Motor neuron (in vitro differentiated cells): ENCODE measurements at regions not wholly inside any gene's neighbourhood (a gene's known extent, or its start where the extent isn't known, plus 50 kb on each side); places are given as distances from the start of the nearest gene placed in this dataset.

Source experiments
- ATAC-seq, 8 experiments: fragments of 200-7000 bp; cut with Tn5 transposase; replicated peaks in 6 of 8; 2 replicates each; pipeline ENCODE4 v1.8.0; 2021; ENCODE audit warnings: mild to moderate bottlenecking in 8 of 8, moderate library complexity in 8 of 8
- H3K27ac ChIP-seq, 2 donors: fragments of 250-450 bp; sonication (Bioruptor Pico); 2 replicates each; pipeline ENCODE4 v1.9.0; 2021; ENCODE audit warnings: antibody characterized with exemption in 2 of 2, mild to moderate bottlenecking in 2 of 2, moderate library complexity in 1 of 2
- H3K4me1 ChIP-seq, 2 donors: fragments of 250-450 bp; sonication (Bioruptor Pico); replicated peaks in 1 of 2; 2 replicates each; pipeline ENCODE4 v1.6.1; 2021; ENCODE audit warnings: antibody characterized with exemption in 2 of 2, mild to moderate bottlenecking in 2 of 2, moderate library complexity in 1 of 2
- H3K4me3 ChIP-seq, 5 donors: fragments of 250-450 bp; sonication (Bioruptor Pico); 2 replicates each; pipeline ENCODE4 v1.9.0; 2021; ENCODE audit warnings: antibody characterized with exemption in 5 of 5, mild to moderate bottlenecking in 5 of 5, moderate library complexity in 4 of 5
- WGBS, 10 experiments: fragments of 450-650 bp; shearing (Covaris generic); methylation state at CpG; one replicate each; pipeline ENCODE4 v1.0.0; 2022; 5-methylcytosine and 5-hydroxymethylcytosine counted together
- in situ Hi-C, 9 experiments: fragments of 400-800 bp; cut with MboI; loops; one replicate each; pipeline ENCODE4 v1.15.0; 2021; ENCODE audit warnings: low sequenced_read_pairs in 9 of 9, low pct_unique_long_range_greater_than_20kb in 2 of 9; ENCODE audit not compliant: unreplicated experiment in 9 of 9

- 40 to 83% (median 68%) methylated on average over 2 to 5 of the region's 5 CpGs; no CpG with 5 or more reads in 3 of the 10 experiments for WGBS, 10 experiments
- H3K4me3 ChIP-seq: no peak overlapping the region
- in situ Hi-C loops: no loop called here
- peak in 3 of 8 experiments; percentile 69 to 87 (median 70) for ATAC-seq
- H3K27ac ChIP-seq: no peak overlapping the region
- no peaks in the 10 kb centered on the region for H3K4me1 ChIP-seq
These were observed 70.2 kb upstream of the PDE1C start for GRCh38 chr7:32140210-32140939.

DNA sequence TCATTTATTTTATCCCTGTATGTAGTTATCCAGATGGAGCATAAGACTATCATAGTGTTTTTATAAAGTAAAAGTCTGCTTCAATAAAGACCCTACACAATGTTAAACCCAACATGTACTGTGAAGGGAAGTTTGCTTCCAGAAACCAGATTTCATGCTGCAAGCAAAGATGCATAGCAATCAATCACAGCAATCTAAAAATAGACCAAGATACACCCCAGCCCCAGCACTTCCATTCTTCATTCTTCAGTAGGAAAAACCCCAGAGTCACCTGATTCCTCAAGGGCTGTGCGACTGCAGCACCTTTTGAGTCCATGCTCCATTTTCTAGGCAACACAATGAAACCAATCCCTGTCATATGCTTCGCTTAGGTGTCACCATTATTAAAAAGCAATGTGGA, 66.9 kb upstream of the PDE1C start:
- H3K4me3 ChIP-seq: no peak overlapping the region
- 10 to 100% (median 74%) methylated on average over 1 to 2 of the region's 2 CpGs; no CpG with 5 or more reads in 3 of the 10 experiments for WGBS, 10 experiments
- no peaks in the 10 kb centered on the region for H3K4me1 ChIP-seq
- ATAC-seq: peak in 4 of 8 experiments; percentile 38 to 96 (median 68)
- no peak overlapping the region for H3K27ac ChIP-seq
- in situ Hi-C loops: no loop called here

DNA sequence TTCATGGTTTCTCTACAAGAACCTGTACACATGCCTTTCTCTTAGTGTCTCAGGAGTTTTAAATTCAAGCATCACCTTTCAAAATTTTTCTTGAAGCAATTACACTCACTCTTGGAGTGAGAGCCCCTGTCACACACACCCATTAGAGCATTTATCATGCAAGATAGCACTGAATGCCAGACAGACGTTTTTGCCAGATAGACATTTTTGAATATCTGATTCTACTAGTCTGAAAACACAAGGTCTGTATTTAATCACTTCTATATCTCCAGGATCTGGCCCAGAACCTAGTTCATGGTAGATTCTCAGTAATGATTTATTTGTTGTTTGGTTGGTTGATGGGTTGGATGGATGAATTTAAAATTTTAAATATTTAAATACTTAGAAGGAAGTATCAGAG, 60.9 kb upstream of the PDE1C start:
- 0 to 60% (median 25%) methylated on average over 1 of the region's 1 CpG; no CpG with 5 or more reads in 5 of the 10 experiments for WGBS, 10 experiments
- in situ Hi-C loops: no loop called here
- Histone ChIP-seq H3K27ac (no peak overlapping the region), H3K4me3 (no peak overlapping the region), H3K4me1 (no peaks in the 10 kb centered on the region)
- no peak for ATAC-seq

DNA sequence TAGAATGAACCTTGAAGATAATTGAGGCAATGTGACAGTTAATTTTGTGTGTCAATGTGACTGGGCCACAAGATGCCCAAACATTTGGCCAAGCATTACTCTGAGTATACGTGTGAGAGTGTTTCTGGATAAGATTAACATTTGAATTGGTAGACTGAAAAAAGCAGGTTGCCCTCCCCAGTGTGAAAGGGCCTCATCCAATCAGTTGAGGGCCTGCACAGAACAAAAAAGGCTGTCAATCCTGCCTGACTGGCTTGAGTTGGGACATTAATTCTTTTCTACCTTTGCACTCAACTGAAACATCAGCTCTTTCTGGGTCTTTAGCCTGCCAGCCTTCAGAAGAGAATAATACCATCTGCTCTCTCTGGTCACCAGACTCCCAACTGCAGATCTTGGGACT, 56.6 kb upstream of the PDE1C start:
- no peak for ATAC-seq
- Histone ChIP-seq H3K27ac (no peak overlapping the region), H3K4me3 (no peak overlapping the region), H3K4me1 (no peaks in the 10 kb centered on the region)
- 0 to 100% (median 29%) methylated on average over 1 of the region's 1 CpG; no CpG with 5 or more reads in 3 of the 10 experiments for WGBS, 10 experiments
- in situ Hi-C loops: no loop called here
